Transverse colon (tissue), 4 donors: ENCODE measurements at regions not wholly inside any gene's neighbourhood (a gene's known extent, or its start where the extent isn't known, plus 50 kb on each side); places are given as distances from the start of the nearest gene placed in this dataset.

ENCODE experiments used
- DNase-seq: peaks from one replicate; pipeline ENCODE4 v3.0.0-alpha.2; 2019
- H3K27ac ChIP-seq, 4 donors: fragments of 200-600 bp; sonication (generic); 2 replicates each; pipeline ENCODE4 v1.5.1; 2016 to 2018; ENCODE audit warnings: inconsistent platforms in 4 of 4
- H3K27me3 ChIP-seq: fragments of 200-600 bp; sonication (generic); 2 replicates; pipeline ENCODE4 v1.5.1; 2017; ENCODE audit warnings: inconsistent platforms
- H3K36me3 ChIP-seq, 4 donors: fragments of 200-600 bp; sonication (generic); 2 replicates each; pipeline ENCODE4 v1.5.1; 2017 to 2019; ENCODE audit warnings: inconsistent platforms in 4 of 4
- H3K4me1 ChIP-seq, 4 donors: fragments of 200-600 bp; sonication (generic); 2 replicates each; pipeline ENCODE4 v1.5.1; 2017 to 2020; ENCODE audit warnings: inconsistent platforms in 4 of 4
- H3K4me3 ChIP-seq, 4 donors: fragments of 200-600 bp; sonication (generic); 1 replicate in 1 of 4; 2 replicates in 3 of 4; pipeline versions ENCODE4 v1.5.1 to v1.6.1; 2017 to 2019; ENCODE audit warnings: inconsistent platforms in 4 of 4
- H3K9me3 ChIP-seq, 2 donors: fragments of 200-600 bp; sonication (generic); 2 replicates each; pipeline ENCODE4 v1.5.1; 2017 to 2019; ENCODE audit warnings: inconsistent platforms in 2 of 2
- EP300 ChIP-seq: sonication (generic); formaldehyde crosslinking; IDR thresholded peaks from one replicate; pipeline ENCODE4 v1.6.1; 2017; ENCODE audit warnings: antibody characterized with exemption, low read depth
- POLR2A ChIP-seq: fragments of 450-650 bp; IDR thresholded peaks from one replicate; pipeline ENCODE4 v1.6.1; 2016; ENCODE audit warnings: antibody characterized with exemption, mild to moderate bottlenecking, moderate library complexity
- POLR2AphosphoS5 ChIP-seq, 3 donors: sonication (generic); formaldehyde crosslinking; IDR thresholded peaks; one replicate each; pipeline ENCODE4 v1.6.1; 2016; ENCODE audit warnings: antibody characterized with exemption in 3 of 3
- WGBS, 2 donors: methylation state at CpG; one replicate each; pipeline ENCODE4 v1.1.5; 2018; ENCODE audit warnings: low coverage in 1 of 2; 5-methylcytosine and 5-hydroxymethylcytosine counted together
- in situ Hi-C, 4 donors: fragments of 200-750 bp; cut with MboI; loops; one replicate each; pipeline versions ENCODE4 v1.15.0 to v1.15.1; 2017; ENCODE audit warnings: low sequenced_read_pairs in 3 of 4, low pct_ligation_motif_present in 1 of 4, low pct_unique_long_range_greater_than_20kb in 1 of 4
- intact Hi-C: fragments of 100-400 bp; cut with DNase I; formaldehyde crosslinking; loops from one replicate; pipeline ENCODE4 v1.15.1; 2023; ENCODE audit warnings: low total_unique reads
- TF ChIP-seq, protein P1 (sequence below), 5 experiments: fragments of 200-600 bp in 3 of 5; fragments of 450-650 bp in 2 of 5; sonication (generic) in 3 of 5; IDR thresholded peaks; 1 replicate in 2 of 5; 2 replicates in 3 of 5; pipeline ENCODE4 v1.5.1; 2016 to 2017; ENCODE audit warnings: antibody characterized with exemption in 5 of 5, inconsistent platforms in 3 of 5, mild to moderate bottlenecking in 2 of 5, moderate library complexity in 1 of 5

DNA sequence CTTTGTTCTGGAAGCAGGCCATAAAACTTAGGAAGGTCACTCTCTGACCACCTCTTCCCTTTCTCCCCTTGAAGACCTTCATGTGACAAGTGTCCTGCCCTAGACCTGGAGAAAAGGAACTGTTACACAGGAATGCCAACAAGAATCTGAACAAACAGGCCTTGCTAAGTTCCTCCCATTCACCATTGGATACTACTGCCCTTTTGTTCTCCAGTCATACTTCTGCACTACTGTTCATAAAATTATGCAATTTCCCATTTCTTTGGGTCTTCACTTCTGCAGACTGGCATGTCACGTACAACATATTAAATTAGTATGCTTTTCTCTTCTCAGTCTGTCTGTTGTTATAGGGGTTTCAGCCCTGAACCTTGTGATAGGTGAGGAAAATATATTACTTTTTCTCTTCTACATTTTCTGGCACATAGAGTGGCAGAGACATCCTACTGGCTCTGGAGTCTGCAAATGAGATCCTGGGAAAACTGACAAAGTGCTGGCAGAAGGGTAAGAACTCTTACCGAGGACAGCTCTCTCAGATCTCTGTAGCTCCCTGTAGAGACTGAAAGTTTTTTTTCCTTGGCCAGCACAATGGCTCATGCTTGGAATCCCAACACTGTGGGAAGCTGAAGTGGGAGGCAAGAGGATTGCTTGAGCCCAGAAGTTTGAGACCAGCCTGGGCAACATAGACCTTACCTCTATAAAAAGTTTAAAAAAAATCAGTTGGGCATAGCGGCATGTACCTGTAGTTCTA, 87.6 kb upstream of the SPRY2 start:
- no peak for TF ChIP-seq POLR2AphosphoS5 (IDR thresholded peaks at IDR 0.05)
- no peak for TF ChIP-seq POLR2A
- TF ChIP-seq, protein P1, sequence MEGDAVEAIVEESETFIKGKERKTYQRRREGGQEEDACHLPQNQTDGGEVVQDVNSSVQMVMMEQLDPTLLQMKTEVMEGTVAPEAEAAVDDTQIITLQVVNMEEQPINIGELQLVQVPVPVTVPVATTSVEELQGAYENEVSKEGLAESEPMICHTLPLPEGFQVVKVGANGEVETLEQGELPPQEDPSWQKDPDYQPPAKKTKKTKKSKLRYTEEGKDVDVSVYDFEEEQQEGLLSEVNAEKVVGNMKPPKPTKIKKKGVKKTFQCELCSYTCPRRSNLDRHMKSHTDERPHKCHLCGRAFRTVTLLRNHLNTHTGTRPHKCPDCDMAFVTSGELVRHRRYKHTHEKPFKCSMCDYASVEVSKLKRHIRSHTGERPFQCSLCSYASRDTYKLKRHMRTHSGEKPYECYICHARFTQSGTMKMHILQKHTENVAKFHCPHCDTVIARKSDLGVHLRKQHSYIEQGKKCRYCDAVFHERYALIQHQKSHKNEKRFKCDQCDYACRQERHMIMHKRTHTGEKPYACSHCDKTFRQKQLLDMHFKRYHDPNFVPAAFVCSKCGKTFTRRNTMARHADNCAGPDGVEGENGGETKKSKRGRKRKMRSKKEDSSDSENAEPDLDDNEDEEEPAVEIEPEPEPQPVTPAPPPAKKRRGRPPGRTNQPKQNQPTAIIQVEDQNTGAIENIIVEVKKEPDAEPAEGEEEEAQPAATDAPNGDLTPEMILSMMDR (IDR thresholded peaks at IDR 0.05): no peak
- WGBS, 2 donors: 80 to 83% methylated on average over 3 of the region's 3 CpGs
- intact Hi-C loops: no loop called here
- no peak overlapping the region for H3K27ac ChIP-seq
- in situ Hi-C loops: no loop called here
- H3K27me3 ChIP-seq: no peaks in the 10 kb centered on the region
- H3K4me1 ChIP-seq: no peaks in the 10 kb centered on the region
- DNase-seq: no peak
- no peak overlapping the region for H3K4me3 ChIP-seq
- no peaks in the 10 kb centered on the region for H3K9me3 ChIP-seq
- no peaks in the 10 kb centered on the region for H3K36me3 ChIP-seq

DNA sequence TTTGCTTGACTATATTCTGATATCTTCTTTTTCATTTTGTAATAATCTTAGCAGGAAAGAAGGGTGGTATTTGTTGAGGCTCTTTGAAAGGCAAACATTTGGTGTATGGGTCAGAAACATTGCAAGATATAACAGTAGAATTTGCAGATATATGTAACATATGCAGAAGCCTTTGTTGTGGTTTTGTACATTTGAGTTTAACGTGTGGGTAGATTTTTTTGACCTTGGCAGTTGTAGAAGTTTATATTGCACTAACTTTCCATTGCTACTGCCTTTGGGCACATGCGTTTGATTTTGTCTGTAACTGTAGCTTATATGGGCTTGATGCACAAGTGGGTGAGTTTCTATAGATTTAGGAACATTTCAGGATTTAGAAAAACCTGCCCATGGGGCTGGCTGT, 78.5 kb upstream of the SPRY2 start:
- 11 to 62% methylated on average over 1 to 2 of the region's 2 CpGs for WGBS, 2 donors
- H3K4me1 ChIP-seq: no peaks in the 10 kb centered on the region

GRCh38 chr13:80413611-80414010, 72.7 kb upstream of the SPRY2 start:
- Histone ChIP-seq H3K27me3 (no peaks in the 10 kb centered on the region), H3K9me3 (no peaks in the 10 kb centered on the region), H3K36me3 (no peaks in the 10 kb centered on the region), H3K4me3 (no peak overlapping the region), H3K27ac (no peak overlapping the region), H3K4me1 (no peaks in the 10 kb centered on the region)
- no peak for DNase-seq
- in situ Hi-C loops (no loop called here), intact Hi-C loops (no loop called here)
- TF ChIP-seq EP300 (no peak), POLR2A (no peak), POLR2AphosphoS5 (IDR thresholded peaks at IDR 0.05) (no peak)
- TF ChIP-seq, protein P1 (IDR thresholded peaks at IDR 0.05): no peak

More for the DNA sequence above, 78.5 kb upstream of the SPRY2 start:
- TF ChIP-seq POLR2A (no peak), POLR2AphosphoS5 (IDR thresholded peaks at IDR 0.05) (no peak), EP300 (no peak)
- TF ChIP-seq, protein P1 (IDR thresholded peaks at IDR 0.05): no peak
- no peaks in the 10 kb centered on the region for H3K27me3 ChIP-seq
- no peaks in the 10 kb centered on the region for H3K36me3 ChIP-seq
- no peak overlapping the region for H3K27ac ChIP-seq
- no peak for DNase-seq
- H3K9me3 ChIP-seq: peaks cover 0 to 2% of the 10 kb centered on the region in 2 donors
- H3K4me3 ChIP-seq: no peak overlapping the region
- intact Hi-C loops (no loop called here), in situ Hi-C loops (no loop called here)

DNA sequence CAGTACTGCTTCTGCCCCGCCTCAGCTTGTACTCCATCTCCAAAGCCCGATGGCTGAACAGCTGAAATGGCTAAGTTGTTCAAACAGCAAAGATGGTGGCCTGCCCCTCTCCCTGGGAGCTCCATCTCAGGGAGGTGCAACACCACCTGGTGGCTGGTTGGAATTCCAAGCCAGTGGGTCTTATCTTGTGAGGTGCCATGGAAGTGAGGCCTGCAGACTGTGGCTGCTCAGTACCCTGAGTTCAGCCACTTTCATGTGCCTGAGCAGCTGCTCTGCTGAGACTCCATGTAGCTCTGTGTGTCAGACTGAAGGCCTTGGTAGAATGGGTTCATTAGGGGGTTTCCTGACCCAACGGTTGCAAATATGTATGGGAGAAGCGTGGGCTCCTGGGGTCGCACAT, 67.3 kb upstream of the SPRY2 start:
- Histone ChIP-seq H3K27ac (no peak overlapping the region), H3K4me1 (no peaks in the 10 kb centered on the region), H3K27me3 (no peaks in the 10 kb centered on the region), H3K4me3 (no peak overlapping the region), H3K9me3 (peaks cover 8 to 13% of the 10 kb centered on the region in 2 donors), H3K36me3 (no peaks in the 10 kb centered on the region)
- DNase-seq: no peak
- intact Hi-C loops (no loop called here), in situ Hi-C loops (no loop called here)
- WGBS, 2 donors: 95% methylated on average over 5 of the region's 5 CpGs; no CpG with 5 or more reads in 1 of the 2 donors
- TF ChIP-seq EP300 (no peak), POLR2AphosphoS5 (IDR thresholded peaks at IDR 0.05) (no peak), POLR2A (no peak)
- TF ChIP-seq, protein P1 (IDR thresholded peaks at IDR 0.05): no peak
